Tibial nerve (tissue), 4 donors: ENCODE measurements at regions not wholly inside any gene's neighbourhood (a gene's known extent, or its start where the extent isn't known, plus 50 kb on each side); places are given as distances from the start of the nearest gene placed in this dataset.

ENCODE experiments used
- EP300 ChIP-seq, 2 donors: sonication (generic); formaldehyde crosslinking; IDR thresholded peaks; one replicate each; pipeline ENCODE4 v1.6.1; 2017; ENCODE audit warnings: antibody characterized with exemption in 2 of 2, mild to moderate bottlenecking in 1 of 2
- TF ChIP-seq, protein P1 (sequence below), 5 experiments: fragments of 200-600 bp in 3 of 5; fragments of 450-650 bp in 2 of 5; sonication (generic) in 3 of 5; IDR thresholded peaks; one replicate each; pipeline ENCODE4 v1.5.1; 2016 to 2019; ENCODE audit warnings: antibody characterized with exemption in 5 of 5, mild to moderate bottlenecking in 3 of 5, moderate library complexity in 2 of 5

DNA sequence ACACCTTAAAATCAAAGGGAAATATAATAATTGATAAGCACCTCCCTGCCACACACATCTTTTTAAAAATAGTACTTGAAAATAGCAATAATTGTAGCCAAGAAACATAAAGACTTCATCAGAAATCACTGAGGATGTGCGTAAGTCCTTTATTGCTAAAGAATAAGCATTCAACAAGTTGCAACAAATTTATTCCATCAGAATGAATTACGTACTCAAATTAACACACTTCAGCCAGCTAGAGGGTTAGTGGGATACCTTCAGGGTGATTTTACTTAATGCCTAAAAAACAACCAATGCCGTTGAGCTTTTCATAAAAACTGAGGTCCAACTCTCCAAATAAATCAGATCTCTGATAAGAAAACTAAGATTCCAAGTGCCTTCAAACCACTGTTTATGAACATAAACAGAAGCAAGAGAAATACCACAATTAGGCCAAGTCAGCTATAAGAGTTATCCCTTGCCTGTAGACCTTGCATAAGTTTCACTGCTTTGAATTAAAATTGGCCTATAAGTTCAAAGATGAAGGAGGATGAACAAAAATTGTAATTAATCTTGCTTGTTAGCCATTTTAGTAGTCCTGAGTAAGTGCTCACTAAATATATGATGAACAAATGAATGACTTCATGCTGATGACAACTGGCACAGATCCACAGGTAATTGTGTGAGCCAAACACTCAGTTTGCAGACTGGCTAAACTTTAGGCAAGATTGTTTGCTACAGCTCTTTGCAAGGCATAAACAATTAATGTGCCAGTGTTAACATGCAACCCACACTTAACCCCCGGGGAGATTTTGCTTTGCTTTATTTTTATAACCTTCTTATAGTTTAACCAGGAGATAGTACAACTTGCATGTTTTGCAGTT is 375.1 kb upstream of the THBS1 start:
- TF ChIP-seq, protein P1, sequence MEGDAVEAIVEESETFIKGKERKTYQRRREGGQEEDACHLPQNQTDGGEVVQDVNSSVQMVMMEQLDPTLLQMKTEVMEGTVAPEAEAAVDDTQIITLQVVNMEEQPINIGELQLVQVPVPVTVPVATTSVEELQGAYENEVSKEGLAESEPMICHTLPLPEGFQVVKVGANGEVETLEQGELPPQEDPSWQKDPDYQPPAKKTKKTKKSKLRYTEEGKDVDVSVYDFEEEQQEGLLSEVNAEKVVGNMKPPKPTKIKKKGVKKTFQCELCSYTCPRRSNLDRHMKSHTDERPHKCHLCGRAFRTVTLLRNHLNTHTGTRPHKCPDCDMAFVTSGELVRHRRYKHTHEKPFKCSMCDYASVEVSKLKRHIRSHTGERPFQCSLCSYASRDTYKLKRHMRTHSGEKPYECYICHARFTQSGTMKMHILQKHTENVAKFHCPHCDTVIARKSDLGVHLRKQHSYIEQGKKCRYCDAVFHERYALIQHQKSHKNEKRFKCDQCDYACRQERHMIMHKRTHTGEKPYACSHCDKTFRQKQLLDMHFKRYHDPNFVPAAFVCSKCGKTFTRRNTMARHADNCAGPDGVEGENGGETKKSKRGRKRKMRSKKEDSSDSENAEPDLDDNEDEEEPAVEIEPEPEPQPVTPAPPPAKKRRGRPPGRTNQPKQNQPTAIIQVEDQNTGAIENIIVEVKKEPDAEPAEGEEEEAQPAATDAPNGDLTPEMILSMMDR (IDR thresholded peaks at IDR 0.05): no peak
- TF ChIP-seq EP300 (IDR thresholded peaks at IDR 0.05): no peak
